ENCODE measurements at regions not wholly inside any gene's neighbourhood (a gene's known extent, or its start where the extent isn't known, plus 50 kb on each side); places are given as distances from the start of the nearest gene placed in this dataset.
A peak's percentile ranks its signal among the peaks of the same experiment; 100 is the strongest.

DNA sequence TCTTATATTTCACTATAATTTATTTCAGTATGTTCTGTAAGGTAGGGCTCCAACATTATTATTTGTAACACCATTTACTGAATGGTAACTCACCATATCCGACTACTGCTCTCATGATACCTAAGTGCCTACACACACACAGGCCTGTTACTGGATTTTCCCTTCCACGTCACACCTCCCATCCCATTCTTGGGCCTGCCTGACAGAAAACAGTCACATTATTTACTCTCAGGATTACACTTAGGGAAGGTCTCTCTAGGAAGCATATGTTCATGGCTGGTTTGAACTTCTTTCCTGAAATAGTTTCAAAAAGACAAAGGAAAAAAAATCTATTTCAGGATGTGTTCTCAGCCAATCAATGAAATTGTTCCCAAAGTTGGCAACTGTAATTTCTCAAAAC, 102.3 kb upstream of the DOCK9 start:
- Mint-ChIP-seq H3K27me3 (ENCODE audit: low read depth) (peaks cover 19% of the 10 kb centered on the region), H3K27ac (no peak overlapping the region)

GRCh38 chr13:99083981-99084380, 106.1 kb upstream of the DOCK9 start:
- Mint-ChIP-seq H3K36me3 (ENCODE audit: low read depth) (no peaks in the 10 kb centered on the region), H3K27ac (no peak overlapping the region), H3K9me3 (no peaks in the 10 kb centered on the region), H3K4me1 (peaks cover 27% of the 10 kb centered on the region), H3K27me3 (ENCODE audit: low read depth) (peaks cover 38% of the 10 kb centered on the region), H3K4me3 (peak overlapping the region; percentile 77 to 83 (median 81))
- no peak for TF ChIP-seq CTCF (IDR thresholded peaks at IDR 0.05; ENCODE audit: unreplicated experiment in 3 of 3)

More for the DNA sequence above, 102.3 kb upstream of the DOCK9 start:
- H3K36me3 Mint-ChIP-seq (ENCODE audit: low read depth): peaks cover 3% of the 10 kb centered on the region
- no peak for TF ChIP-seq CTCF (IDR thresholded peaks at IDR 0.05; ENCODE audit: unreplicated experiment in 3 of 3)
- peaks cover 17% of the 10 kb centered on the region for H3K4me1 Mint-ChIP-seq
- no peak overlapping the region for H3K4me3 Mint-ChIP-seq
- no peaks in the 10 kb centered on the region for H3K9me3 Mint-ChIP-seq

- Mint-ChIP-seq H3K27ac (peak overlapping the region in 2 of 3 experiments; percentile 29 to 34), H3K4me1 (peaks cover 27% of the 10 kb centered on the region), H3K4me3 (peak overlapping the region; percentile 77 to 83 (median 81))
Measured at GRCh38 chr13:99085139-99085807, 107.4 kb upstream of the DOCK9 start.

DNA sequence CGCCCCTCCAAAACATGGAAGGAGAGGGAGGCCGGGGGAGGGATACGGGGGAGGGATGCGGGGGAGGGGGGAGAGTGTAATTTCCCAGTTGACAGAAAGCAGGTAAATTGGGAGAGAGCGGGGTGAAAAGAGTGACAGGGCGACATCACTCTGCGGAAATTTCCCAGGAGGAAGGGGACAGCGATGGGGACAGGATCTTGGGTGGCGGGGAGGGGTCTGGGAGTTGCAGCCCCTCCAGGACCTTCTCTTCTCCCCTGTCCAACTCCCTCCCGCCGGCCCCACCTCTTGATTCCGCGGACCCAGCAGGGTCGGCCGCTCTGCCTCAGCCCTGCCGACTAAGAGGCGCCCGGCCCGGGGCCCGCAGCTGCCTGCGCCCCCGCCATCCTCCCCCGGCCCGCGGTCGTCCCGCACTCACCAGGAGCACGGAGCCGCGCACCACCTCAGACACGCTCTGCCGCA, 108.0 kb upstream of the DOCK9 start:
- Mint-ChIP-seq H3K4me1 (peaks cover 27% of the 10 kb centered on the region), H3K27ac (no peak overlapping the region), H3K9me3 (no peaks in the 10 kb centered on the region), H3K36me3 (ENCODE audit: low read depth) (no peaks in the 10 kb centered on the region), H3K27me3 (ENCODE audit: low read depth) (peaks cover 38% of the 10 kb centered on the region), H3K4me3 (peak overlapping the region; percentile 77 to 83 (median 81))
- no peak for TF ChIP-seq CTCF (IDR thresholded peaks at IDR 0.05; ENCODE audit: unreplicated experiment in 3 of 3)

More at GRCh38 chr13:99085139-99085807, 107.4 kb upstream of the DOCK9 start:
- TF ChIP-seq CTCF (IDR thresholded peaks at IDR 0.05; ENCODE audit: unreplicated experiment in 3 of 3): no peak
- Mint-ChIP-seq H3K36me3 (ENCODE audit: low read depth) (no peaks in the 10 kb centered on the region), H3K27me3 (ENCODE audit: low read depth) (peaks cover 38% of the 10 kb centered on the region), H3K9me3 (no peaks in the 10 kb centered on the region)

DNA sequence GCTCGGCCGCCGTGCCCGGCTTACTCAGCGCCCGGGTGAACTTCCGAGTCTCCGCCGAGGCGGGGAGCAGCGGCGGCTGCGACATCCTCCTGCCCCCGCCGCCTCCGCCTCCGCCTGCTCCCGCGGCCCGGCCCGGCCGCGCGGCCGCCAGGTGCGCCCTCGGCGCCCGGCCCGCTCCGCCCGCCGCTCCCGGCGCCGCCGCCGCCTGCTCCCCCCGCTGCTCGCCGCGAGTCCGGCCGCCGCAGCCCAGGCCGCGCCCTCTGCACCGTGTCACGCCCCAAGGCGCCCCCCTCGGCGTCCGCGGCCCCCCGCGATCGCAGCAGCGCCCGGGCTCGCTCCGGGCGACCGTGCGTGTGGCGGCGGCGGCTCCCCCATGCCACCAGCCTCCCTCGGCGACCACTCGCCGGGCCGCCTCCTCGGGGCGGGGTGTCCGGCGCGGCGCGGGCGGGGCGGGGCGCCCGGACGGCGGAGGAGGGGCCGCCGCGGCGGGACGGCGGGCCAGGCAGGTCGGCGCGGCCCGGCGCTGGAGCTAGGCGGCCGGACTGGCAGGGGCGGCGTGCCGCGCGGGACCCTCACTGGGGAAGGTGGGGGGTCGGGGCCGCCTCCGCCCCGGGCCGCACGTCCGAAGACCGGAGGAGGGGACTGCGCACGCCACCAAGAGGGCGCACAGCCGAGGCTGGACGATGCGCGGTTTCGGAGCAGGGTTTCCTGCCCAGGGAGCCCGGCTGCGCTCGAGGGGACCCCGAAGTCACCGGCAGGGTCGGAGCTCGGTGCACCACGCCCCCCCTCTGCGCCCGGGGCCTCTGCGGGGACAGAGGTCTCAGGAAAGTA, 108.6 kb upstream of the DOCK9 start:
- Mint-ChIP-seq H3K9me3 (no peaks in the 10 kb centered on the region), H3K27ac (no peak overlapping the region), H3K27me3 (ENCODE audit: low read depth) (peaks cover 38% of the 10 kb centered on the region), H3K4me3 (peak overlapping the region in 2 of 3 experiments; percentile 32 to 81), H3K4me1 (peaks cover 27% of the 10 kb centered on the region), H3K36me3 (ENCODE audit: low read depth) (no peaks in the 10 kb centered on the region)
- TF ChIP-seq CTCF (IDR thresholded peaks at IDR 0.05; ENCODE audit: unreplicated experiment in 3 of 3): no peak
